Calu3 (cell line): ENCODE measurements at regions not wholly inside any gene's neighbourhood (a gene's known extent, or its start where the extent isn't known, plus 50 kb on each side); places are given as distances from the start of the nearest gene placed in this dataset.

Source experiments
- BruUV-seq: library from RNA; stranded (reverse); fragments of 400-500 nt; replicated peaks from 2 replicates; lab custom pipeline; 2021; lab: Mats Ljungman, UMichigan
- CTCF ChIA-PET: fragments of 300-600 bp; sonication (Branson Sonifier 250); formaldehyde crosslinking; loops from one replicate; lab custom pipeline; 2022; ENCODE audit warnings: antibody characterized with exemption; lab: Charles Lee
- DNase-seq: peaks from one replicate; pipeline ENCODE4 v3.0.0; 2022
- H3K27ac Mint-ChIP-seq: one replicate; pipeline ENCODE4 v1.8.0; 2022; ENCODE audit warnings: mixed read lengths; ENCODE audit not compliant: unreplicated experiment
- H3K27me3 Mint-ChIP-seq: one replicate; pipeline ENCODE4 v1.8.0; 2022; ENCODE audit warnings: mixed read lengths; ENCODE audit not compliant: unreplicated experiment
- H3K36me3 Mint-ChIP-seq: one replicate; pipeline ENCODE4 v1.8.0; 2022; ENCODE audit warnings: mild to moderate bottlenecking, moderate library complexity, mixed read lengths; ENCODE audit not compliant: insufficient read depth, unreplicated experiment
- H3K4me1 Mint-ChIP-seq: one replicate; pipeline ENCODE4 v1.8.0; 2022; ENCODE audit warnings: mild to moderate bottlenecking, low read depth, mixed read lengths; ENCODE audit not compliant: unreplicated experiment
- H3K4me3 Mint-ChIP-seq: one replicate; pipeline ENCODE4 v1.8.0; 2022; ENCODE audit warnings: mild to moderate bottlenecking, low read depth, moderate library complexity, mixed read lengths; ENCODE audit not compliant: unreplicated experiment
- H3K9me3 Mint-ChIP-seq: one replicate; pipeline ENCODE4 v1.8.0; 2022; ENCODE audit warnings: low read depth, mixed read lengths; ENCODE audit not compliant: unreplicated experiment
- CTCF ChIP-seq: fragments of 200-600 bp; IDR thresholded peaks from one replicate; pipeline ENCODE4 v1.8.0; 2022; ENCODE audit warnings: antibody characterized with exemption; ENCODE audit not compliant: unreplicated experiment
- intact Hi-C: fragments of 100-400 bp; cut with micrococcal nuclease; formaldehyde crosslinking; loops from one replicate; pipeline ENCODE4 v1.10.0; 2022; ENCODE audit not compliant: unreplicated experiment

DNA sequence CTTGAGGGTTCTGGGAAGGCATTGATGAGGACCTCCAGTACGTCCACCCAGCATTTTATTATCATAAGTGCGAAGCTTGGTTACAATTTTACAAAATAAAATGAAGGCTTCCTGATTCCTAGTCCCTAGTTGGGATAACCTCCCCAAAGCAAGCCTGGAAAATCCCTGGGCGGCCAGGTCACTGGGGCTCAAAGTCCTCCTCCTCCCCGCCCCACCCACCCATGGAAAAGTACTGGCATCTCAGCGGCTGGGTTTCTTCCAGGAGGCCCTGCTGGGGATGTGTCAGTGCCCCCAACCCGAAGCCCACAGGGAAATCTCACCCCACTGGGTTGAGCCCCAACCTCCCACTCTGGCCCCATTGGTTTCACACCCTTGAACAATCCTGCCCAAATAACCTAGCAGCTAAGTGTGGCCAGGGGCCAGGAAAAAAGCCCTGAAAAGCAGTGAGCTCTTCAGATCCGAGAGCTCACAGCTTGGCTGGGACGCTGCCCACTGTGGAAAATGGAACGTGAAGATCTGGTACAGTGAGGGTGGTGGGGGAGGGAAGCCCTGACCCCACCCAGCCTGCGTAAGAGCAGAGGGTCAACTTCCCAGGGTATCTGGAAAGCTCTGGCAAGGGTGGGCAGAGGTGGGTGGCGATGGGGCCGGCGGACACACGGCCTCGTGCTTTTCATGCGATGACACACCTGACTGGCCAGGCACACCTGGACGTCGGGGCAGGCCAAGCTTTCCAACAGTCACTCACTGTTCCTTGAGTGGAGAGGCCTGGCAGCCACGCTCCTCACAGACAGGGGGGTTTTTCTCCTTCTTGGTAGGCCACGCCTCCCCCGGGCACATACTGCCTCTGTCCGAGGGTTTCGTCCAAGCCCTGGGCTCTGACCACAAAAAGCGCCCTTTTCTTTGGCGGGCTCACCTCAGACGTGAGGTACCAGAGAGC, 324.5 kb downstream of the SOX9 start:
- Mint-ChIP-seq H3K27ac (no peak overlapping the region), H3K36me3 (peaks cover 18% of the 10 kb centered on the region), H3K9me3 (no peaks in the 10 kb centered on the region), H3K4me3 (no peak overlapping the region), H3K4me1 (peaks cover 53% of the 10 kb centered on the region), H3K27me3 (no peaks in the 10 kb centered on the region)
- CTCF ChIA-PET = interaction anchor here (0.7 kb wide), 1 partner anchor 132 kb away, joined by 3 read pairs; no protein-coding TSS in a partner anchor
- DNase-seq = no peak
- no TSS peak for BruUV-seq
- no peak for TF ChIP-seq CTCF
- intact Hi-C loops = no loop called here

GRCh38 chr17:72446118-72446517, 325.3 kb downstream of the SOX9 start:
- Mint-ChIP-seq H3K27me3 (no peaks in the 10 kb centered on the region), H3K4me3 (no peak overlapping the region), H3K9me3 (no peaks in the 10 kb centered on the region), H3K27ac (no peak overlapping the region), H3K36me3 (peaks cover 17% of the 10 kb centered on the region), H3K4me1 (peaks cover 49% of the 10 kb centered on the region)
- CTCF ChIA-PET = no interaction called here
- DNase-seq = no peak
- no TSS peak for BruUV-seq
- TF ChIP-seq CTCF = no peak
- intact Hi-C loops = no loop called here

DNA sequence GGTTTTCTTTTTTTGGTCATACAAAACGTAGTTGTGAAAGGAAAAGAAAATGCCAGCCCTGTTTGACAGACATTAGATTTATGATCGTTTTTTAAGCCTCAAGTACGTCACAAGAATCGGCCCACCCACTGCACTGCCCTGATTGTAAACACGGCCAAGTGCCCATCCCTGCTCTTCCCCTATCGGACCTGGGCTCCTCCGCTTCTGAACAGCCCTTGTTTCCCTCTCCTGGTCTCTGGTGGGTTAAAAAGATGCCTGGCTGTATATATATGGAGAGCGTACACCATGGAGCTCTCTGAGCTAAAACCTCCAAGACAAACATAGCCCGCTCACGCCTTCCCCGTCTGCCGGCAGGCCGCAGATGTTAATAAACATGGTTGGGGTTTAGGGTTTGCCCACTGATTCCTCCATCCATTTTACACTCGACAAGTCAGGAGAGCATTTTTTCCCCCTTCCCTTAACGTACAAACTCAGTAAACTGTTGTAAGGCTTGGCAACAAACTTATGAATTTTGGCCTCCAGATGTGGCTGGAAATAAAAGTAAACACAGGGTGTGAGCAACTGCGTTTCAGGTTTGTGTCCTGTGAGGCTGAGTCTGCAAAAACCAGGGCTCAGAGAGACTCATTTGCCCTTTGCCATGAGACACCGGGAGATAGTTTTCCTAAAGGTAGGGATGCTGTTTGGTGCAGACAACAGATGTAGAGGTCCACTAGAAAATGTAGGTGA, 325.9 kb downstream of the SOX9 start:
- BruUV-seq = no TSS peak
- no peak for TF ChIP-seq CTCF
- intact Hi-C loops = no loop called here
- Mint-ChIP-seq H3K27ac (peak overlapping the region; percentile 63), H3K4me3 (no peak overlapping the region), H3K4me1 (peaks cover 47% of the 10 kb centered on the region), H3K36me3 (peaks cover 11% of the 10 kb centered on the region), H3K9me3 (no peaks in the 10 kb centered on the region), H3K27me3 (no peaks in the 10 kb centered on the region)
- DNase-seq = no peak
- CTCF ChIA-PET = no interaction called here

- CTCF ChIA-PET = no interaction called here
- BruUV-seq = no TSS peak
- Mint-ChIP-seq H3K27me3 (no peaks in the 10 kb centered on the region), H3K36me3 (peaks cover 8% of the 10 kb centered on the region), H3K9me3 (no peaks in the 10 kb centered on the region), H3K27ac (peak overlapping the region; percentile 63), H3K4me1 (peaks cover 53% of the 10 kb centered on the region), H3K4me3 (no peak overlapping the region)
- intact Hi-C loops = no loop called here
- TF ChIP-seq CTCF = no peak
- DNase-seq = no peak
These were observed 326.4 kb downstream of the SOX9 start for GRCh38 chr17:72447251-72447640.
